Chondrocyte (in vitro differentiated cells): ENCODE measurements at regions not wholly inside any gene's neighbourhood (a gene's known extent, or its start where the extent isn't known, plus 50 kb on each side); places are given as distances from the start of the nearest gene placed in this dataset.

Experiments used
- DNase-seq: peaks from one replicate; pipeline ENCODE4 v3.0.0; 2021; ENCODE audit warnings: mixed read lengths, low spot score
- H3K27ac Mint-ChIP-seq: one replicate; pipeline ENCODE4 v1.8.0; 2021; ENCODE audit warnings: mild to moderate bottlenecking, moderate library complexity, mixed read lengths; ENCODE audit not compliant: unreplicated experiment
- H3K27me3 Mint-ChIP-seq: 2 replicates; pipeline ENCODE4 v1.8.0; 2021; ENCODE audit warnings: low read depth, mixed read lengths
- H3K36me3 Mint-ChIP-seq: 2 replicates; pipeline ENCODE4 v1.8.0; 2021; ENCODE audit warnings: low read depth, mixed read lengths
- H3K4me1 Mint-ChIP-seq: 2 replicates; pipeline ENCODE4 v1.8.0; 2021; ENCODE audit warnings: low read depth, mild to moderate bottlenecking, mixed read lengths
- H3K4me3 Mint-ChIP-seq: one replicate; pipeline ENCODE4 v1.8.0; 2021; ENCODE audit warnings: mild to moderate bottlenecking, moderate library complexity, mixed read lengths; ENCODE audit not compliant: unreplicated experiment
- H3K9me3 Mint-ChIP-seq: 2 replicates; pipeline ENCODE4 v1.8.0; 2021; ENCODE audit warnings: low read depth, mixed read lengths
- CTCF ChIP-seq: fragments of 200-600 bp; sonication (generic); IDR thresholded peaks from 2 replicates; pipeline ENCODE4 v1.5.0; 2021; ENCODE audit warnings: antibody characterized with exemption, mild to moderate bottlenecking, moderate library complexity

- Mint-ChIP-seq H3K4me3 (no peak overlapping the region), H3K4me1 (peaks cover 9% of the 10 kb centered on the region), H3K27ac (no peak overlapping the region), H3K36me3 (no peaks in the 10 kb centered on the region), H3K27me3 (no peaks in the 10 kb centered on the region), H3K9me3 (peaks cover 7% of the 10 kb centered on the region)
- no peak for TF ChIP-seq CTCF
- DNase-seq: no peak
Observed at GRCh38 chr14:81729622-81730021, 196.0 kb upstream of the SEL1L start.

- H3K27me3 Mint-ChIP-seq: no peaks in the 10 kb centered on the region
- no peaks in the 10 kb centered on the region for H3K36me3 Mint-ChIP-seq
- H3K27ac Mint-ChIP-seq: no peak overlapping the region
- H3K4me1 Mint-ChIP-seq: no peaks in the 10 kb centered on the region
- H3K9me3 Mint-ChIP-seq: peaks cover 13% of the 10 kb centered on the region
- TF ChIP-seq CTCF: no peak
- no peak for DNase-seq
- no peak overlapping the region for H3K4me3 Mint-ChIP-seq
Observed at GRCh38 chr14:81737938-81738337, 204.3 kb upstream of the SEL1L start.

- no peaks in the 10 kb centered on the region for H3K36me3 Mint-ChIP-seq
- H3K4me1 Mint-ChIP-seq: no peaks in the 10 kb centered on the region
- DNase-seq: no peak
Observed at GRCh38 chr14:81738946-81739659, 205.4 kb upstream of the SEL1L start.

GRCh38 chr14:81743605-81744004, 210.0 kb upstream of the SEL1L start:
- Mint-ChIP-seq H3K36me3 (no peaks in the 10 kb centered on the region), H3K4me1 (no peaks in the 10 kb centered on the region), H3K27me3 (peaks cover 2% of the 10 kb centered on the region), H3K27ac (no peak overlapping the region), H3K9me3 (peaks cover 3% of the 10 kb centered on the region), H3K4me3 (no peak overlapping the region)
- no peak for DNase-seq
- TF ChIP-seq CTCF: no peak

More at GRCh38 chr14:81738946-81739659, 205.4 kb upstream of the SEL1L start:
- H3K4me3 Mint-ChIP-seq: no peak overlapping the region
- H3K27me3 Mint-ChIP-seq: no peaks in the 10 kb centered on the region
- TF ChIP-seq CTCF: no peak
- H3K9me3 Mint-ChIP-seq: peaks cover 9% of the 10 kb centered on the region
- no peak overlapping the region for H3K27ac Mint-ChIP-seq

GRCh38 chr14:81751198-81751597, 217.5 kb upstream of the SEL1L start:
- TF ChIP-seq CTCF: no peak
- Mint-ChIP-seq H3K27ac (no peak overlapping the region), H3K4me3 (no peak overlapping the region), H3K27me3 (peaks cover 4% of the 10 kb centered on the region), H3K9me3 (peaks cover 4% of the 10 kb centered on the region), H3K36me3 (no peaks in the 10 kb centered on the region), H3K4me1 (no peaks in the 10 kb centered on the region)
- no peak for DNase-seq
